HEK293T (cell line): ENCODE measurements at regions not wholly inside any gene's neighbourhood (a gene's known extent, or its start where the extent isn't known, plus 50 kb on each side); places are given as distances from the start of the nearest gene placed in this dataset.

ENCODE experiments used
- ARNT ChIP-seq: fragments of 450-650 bp; IDR thresholded peaks from 2 replicates; pipeline ENCODE4 v1.6.1; 2017; ENCODE audit warnings: mild to moderate bottlenecking
- BHLHE40 ChIP-seq: fragments of 450-650 bp; IDR thresholded peaks from 2 replicates; pipeline ENCODE4 v1.6.1; 2016; ENCODE audit warnings: mild to moderate bottlenecking, moderate library complexity, borderline replicate concordance
- FOXA1 ChIP-seq: fragments of 450-650 bp; IDR thresholded peaks from 2 replicates; pipeline ENCODE4 v1.6.1; 2016; ENCODE audit warnings: mild to moderate bottlenecking
- FOXK2 ChIP-seq: fragments of 450-650 bp; IDR thresholded peaks from 2 replicates; pipeline ENCODE4 v1.6.1; 2016; ENCODE audit warnings: mild to moderate bottlenecking
- FOXM1 ChIP-seq: fragments of 450-650 bp; IDR thresholded peaks from 2 replicates; pipeline ENCODE4 v1.6.1; 2017; ENCODE audit warnings: mild to moderate bottlenecking, borderline replicate concordance
- HDGF ChIP-seq: fragments of 450-650 bp; IDR thresholded peaks from 2 replicates; pipeline ENCODE4 v1.6.1; 2017; ENCODE audit warnings: antibody characterized with exemption, borderline replicate concordance
- L3MBTL2 ChIP-seq: fragments of 450-650 bp; conservative IDR thresholded peaks from 2 replicates; pipeline ENCODE4 v1.6.1; 2016; ENCODE audit warnings: mild to moderate bottlenecking
- LEF1 ChIP-seq: fragments of 450-650 bp; IDR thresholded peaks from 2 replicates; pipeline ENCODE4 v1.6.1; 2017; ENCODE audit warnings: mild to moderate bottlenecking, borderline replicate concordance
- PKNOX1 ChIP-seq: fragments of 450-650 bp; IDR thresholded peaks from 2 replicates; pipeline ENCODE4 v1.6.1; 2016
- SP1 ChIP-seq: fragments of 450-650 bp; IDR thresholded peaks from 2 replicates; pipeline ENCODE4 v1.6.1; 2017
- SUZ12 ChIP-seq: fragments of 450-650 bp; IDR thresholded peaks from 2 replicates; pipeline ENCODE4 v1.6.1; 2016; ENCODE audit warnings: mild to moderate bottlenecking
- TARDBP ChIP-seq: fragments of 450-650 bp; IDR thresholded peaks from 2 replicates; pipeline ENCODE4 v1.6.1; 2016

- TF ChIP-seq BHLHE40 (no peak), FOXA1 (no peak), SUZ12 (no peak), ARNT (no peak), PKNOX1 (no peak), FOXK2 (no peak), SP1 (no peak), FOXM1 (no peak), TARDBP (no peak), HDGF (no peak), L3MBTL2 (no peak), LEF1 (no peak)
Observed at GRCh38 chr14:44448951-44449358, 58.1 kb downstream of the FSCB start.
